HG03565 (cell line): ENCODE measurements at regions not wholly inside any gene's neighbourhood (a gene's known extent, or its start where the extent isn't known, plus 50 kb on each side); places are given as distances from the start of the nearest gene placed in this dataset.
"Not testable (repeated sequence)": the region's sequence is repeated elsewhere in the genome, so short reads cannot be mapped to it uniquely, and the experiment has no call there.

ENCODE experiments used
- ATAC-seq: cut with Tn5 transposase; IDR thresholded peaks from one replicate; pipeline ENCODE4 v1.9.1; 2021; ENCODE audit warnings: mild to moderate bottlenecking, moderate library complexity; ENCODE audit not compliant: unreplicated experiment

DNA sequence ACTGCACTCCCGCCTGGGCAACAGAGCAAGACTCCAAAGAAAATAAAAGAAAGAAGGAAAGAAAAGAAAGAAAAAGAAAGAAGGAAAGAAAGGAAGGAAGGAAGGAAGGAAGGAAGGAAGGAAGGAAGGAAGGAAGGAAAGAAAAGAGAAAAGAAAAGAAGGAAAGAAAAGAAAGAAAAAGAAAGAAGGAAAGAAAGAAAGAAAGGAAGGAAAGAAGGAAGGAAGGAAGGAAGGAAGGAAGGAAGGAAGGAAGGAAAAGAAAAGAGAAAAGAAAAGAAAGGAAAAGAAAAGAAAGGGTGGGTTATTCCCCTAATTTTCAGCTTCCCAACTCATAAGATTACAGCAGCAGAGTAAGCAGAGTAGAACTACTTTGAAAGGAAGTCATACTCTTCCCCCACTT, 64.4 kb downstream of the TMEM200C start:
- not testable (repeated sequence) for ATAC-seq

DNA sequence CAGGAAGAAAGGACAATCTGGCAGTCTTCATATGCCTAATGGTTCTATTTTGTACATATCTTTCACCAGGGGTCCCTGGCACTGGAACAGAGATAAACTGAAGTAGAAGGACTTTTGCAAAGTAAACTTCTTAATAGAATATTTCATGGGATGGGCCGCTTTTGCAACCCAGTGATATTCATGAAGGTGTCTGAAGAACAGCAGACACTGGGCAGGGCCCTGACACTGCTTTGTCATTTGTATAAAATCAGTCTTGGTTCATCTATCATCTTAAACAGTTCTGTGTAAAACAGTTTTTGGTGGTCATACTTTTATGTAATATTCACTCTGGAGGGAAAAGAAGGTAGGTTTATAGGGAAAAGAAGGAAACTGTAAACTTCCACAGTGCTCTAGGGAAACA, 66.4 kb downstream of the TMEM200C start:
- ATAC-seq: no peak

- no peak for ATAC-seq
These were observed 69.7 kb downstream of the TMEM200C start for GRCh38 chr18:5825663-5826062.

DNA sequence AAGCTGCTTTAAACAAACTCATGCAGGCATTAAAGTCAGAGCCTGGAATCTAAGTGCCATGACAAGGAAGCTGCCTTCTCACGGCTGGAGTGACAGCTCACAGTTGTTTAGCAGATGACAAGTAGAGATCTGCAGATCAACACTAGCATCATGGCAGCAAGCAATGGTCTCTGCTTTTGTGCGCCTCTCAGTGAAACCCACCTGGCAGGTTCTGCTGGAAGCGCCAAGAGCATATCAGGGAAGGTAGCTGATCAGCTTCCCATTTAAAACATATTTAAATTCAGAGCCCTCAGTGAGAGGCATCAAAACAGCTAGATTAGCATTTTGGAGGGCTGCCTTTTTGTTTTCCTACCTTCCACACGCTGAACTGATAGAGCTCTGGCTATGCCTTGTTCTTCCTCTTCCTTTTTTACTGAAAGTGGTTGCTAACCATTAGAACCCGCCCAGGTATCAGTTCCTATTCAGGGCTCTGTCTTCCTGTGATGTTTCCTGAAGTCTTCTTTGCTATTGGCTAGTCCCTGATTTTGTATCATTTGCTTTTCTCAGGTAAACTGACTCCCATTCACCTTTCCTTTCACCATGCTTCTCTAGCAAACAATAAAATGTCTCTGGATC, 70.8 kb downstream of the TMEM200C start:
- no peak for ATAC-seq

DNA sequence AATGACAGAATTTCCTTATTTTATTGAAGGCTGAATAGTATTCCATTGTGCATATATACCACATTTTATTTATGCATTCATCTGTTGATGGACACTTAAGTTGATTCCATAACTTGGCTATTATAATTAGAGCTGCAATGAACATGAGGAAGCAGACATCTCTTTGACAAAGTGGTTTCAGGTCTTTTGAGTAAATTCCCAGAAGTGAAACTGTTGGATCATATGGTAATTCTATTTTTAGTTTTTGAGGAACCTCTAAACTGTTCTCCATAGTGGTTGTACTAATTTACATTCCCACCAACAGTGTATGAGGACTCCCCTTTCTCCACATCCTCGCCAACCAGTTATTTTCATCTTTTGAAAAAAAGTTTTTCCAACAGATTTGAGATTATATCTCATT, 77.5 kb downstream of the TMEM200C start:
- no peak for ATAC-seq

- ATAC-seq: no peak
These were observed 88.5 kb downstream of the TMEM200C start for GRCh38 chr18:5806860-5807259.

- ATAC-seq: no peak
These were observed 107.4 kb downstream of the TMEM200C start for GRCh38 chr18:5787936-5788335.

GRCh38 chr18:5779922-5780321, 115.4 kb downstream of the TMEM200C start:
- ATAC-seq: no peak

- ATAC-seq: no peak
These were observed 122.8 kb downstream of the TMEM200C start for GRCh38 chr18:5772306-5773105.

DNA sequence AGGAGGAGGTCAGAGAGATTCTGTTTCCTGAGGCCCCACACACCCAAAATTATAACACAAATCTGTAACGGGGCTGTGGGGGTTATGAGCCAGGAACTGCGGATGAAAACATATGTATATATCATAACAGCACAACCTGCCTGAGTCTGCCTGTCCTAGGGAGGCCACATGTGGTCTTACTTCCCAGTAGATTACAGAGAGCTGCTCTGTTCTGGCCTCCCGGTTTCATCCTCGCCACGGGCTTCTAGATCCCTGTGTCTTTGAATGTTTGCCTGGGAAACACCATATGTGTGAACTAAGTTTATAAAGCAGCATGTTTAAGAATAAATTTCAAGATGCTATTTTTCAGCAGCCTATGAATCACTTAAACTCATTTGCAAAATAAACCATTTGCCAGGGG, 124.0 kb downstream of the TMEM200C start:
- no peak for ATAC-seq

GRCh38 chr18:5770176-5770575, 125.1 kb downstream of the TMEM200C start:
- no peak for ATAC-seq

- ATAC-seq: no peak
These were observed 126.9 kb downstream of the TMEM200C start for GRCh38 chr18:5768454-5768853.

- no peak for ATAC-seq
These were observed 136.1 kb downstream of the TMEM200C start for GRCh38 chr18:5759194-5759593.

- no peak for ATAC-seq
These were observed 138.5 kb downstream of the TMEM200C start for GRCh38 chr18:5756823-5757222.

- ATAC-seq: no peak
These were observed 147.6 kb downstream of the TMEM200C start for GRCh38 chr18:5747678-5748077.

GRCh38 chr18:5746844-5747243, 148.5 kb downstream of the TMEM200C start:
- no peak for ATAC-seq

- ATAC-seq: no peak
These were observed 150.7 kb downstream of the TMEM200C start for GRCh38 chr18:5744659-5745058.

- ATAC-seq: no peak
These were observed 156.8 kb downstream of the TMEM200C start for GRCh38 chr18:5738526-5738925.

GRCh38 chr18:5732318-5732717, 163.0 kb downstream of the TMEM200C start:
- no peak for ATAC-seq

DNA sequence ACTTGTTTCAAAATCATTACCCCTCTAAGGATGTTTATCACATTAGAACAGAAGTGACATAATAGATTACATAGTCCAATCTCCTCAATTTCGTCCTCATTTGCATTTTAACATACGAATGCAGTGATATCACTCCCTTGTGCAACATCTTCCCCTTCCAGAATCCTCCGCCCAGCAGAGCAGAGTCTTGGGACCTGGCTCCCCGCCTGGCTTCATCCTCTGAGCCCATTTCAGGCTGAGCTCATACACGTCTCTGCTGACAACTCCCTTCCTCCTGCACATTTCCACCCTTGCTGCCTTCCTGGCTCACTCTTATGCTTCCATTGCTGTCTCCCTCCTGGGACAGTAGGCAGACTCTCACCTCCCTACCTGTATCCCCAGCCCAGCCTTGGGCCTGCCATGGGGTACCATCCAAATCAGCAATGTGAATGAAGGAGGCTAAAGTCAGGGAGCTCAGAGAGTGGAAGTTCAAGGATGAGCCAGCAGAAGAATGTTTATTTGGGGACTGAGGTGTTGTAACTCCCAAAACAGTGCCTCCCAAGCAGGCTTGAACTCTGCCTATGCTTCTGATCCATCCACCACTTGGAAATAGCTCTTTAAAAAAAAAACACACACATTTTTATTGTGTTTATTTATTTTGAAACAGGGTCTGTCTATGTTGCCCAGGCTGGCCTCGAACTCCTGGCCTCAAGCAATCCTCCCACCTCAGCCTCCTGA, 165.2 kb downstream of the TMEM200C start:
- ATAC-seq: no peak

- ATAC-seq: no peak
These were observed 166.8 kb downstream of the TMEM200C start for GRCh38 chr18:5728531-5728930.

- no peak for ATAC-seq
These were observed 169.3 kb downstream of the TMEM200C start for GRCh38 chr18:5726011-5726410.
